ENCODE measurements at regions not wholly inside any gene's neighbourhood (a gene's known extent, or its start where the extent isn't known, plus 50 kb on each side); places are given as distances from the start of the nearest gene placed in this dataset.
"Not testable (repeated sequence)": the region's sequence is repeated elsewhere in the genome, so short reads cannot be mapped to it uniquely, and the experiment has no call there.

DNA sequence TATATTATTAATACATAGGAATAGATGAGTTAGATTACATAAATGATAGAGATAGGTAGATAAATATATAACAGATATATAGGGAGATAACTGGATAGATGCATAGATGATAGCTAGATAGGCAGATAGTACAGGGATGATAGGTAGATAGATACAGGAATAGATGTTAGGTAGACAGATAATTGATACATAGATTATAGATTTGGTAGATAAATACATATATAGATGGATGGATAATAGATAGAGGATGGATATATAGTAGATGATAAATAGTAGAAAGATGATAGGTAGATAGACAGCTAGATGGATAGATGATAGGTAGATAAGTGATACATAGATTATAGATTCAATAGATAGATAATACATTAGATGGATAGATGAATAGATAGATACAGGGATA is 283.6 kb downstream of the SHOX start:
- Histone ChIP-seq H3K9me3 (ENCODE audit: control insufficient read depth, low read length) (no peaks in the 10 kb centered on the region), H3K27ac (no peak overlapping the region), H3K27me3 (ENCODE audit: control insufficient read depth, insufficient read depth, low read length) (no peaks in the 10 kb centered on the region), H2AFZ (no peak overlapping the region), H3K4me1 (no peaks in the 10 kb centered on the region), H3K4me2 (ENCODE audit: low read length) (no peak overlapping the region), H3K4me3 (ENCODE audit: low read depth, low read length) (no peak overlapping the region), H3K79me2 (no peaks in the 10 kb centered on the region), H3K36me3 (ENCODE audit: control insufficient read depth, insufficient read depth, low read length) (no peaks in the 10 kb centered on the region), H3K9ac (no peak overlapping the region)
- TF ChIP-seq, protein P1, sequence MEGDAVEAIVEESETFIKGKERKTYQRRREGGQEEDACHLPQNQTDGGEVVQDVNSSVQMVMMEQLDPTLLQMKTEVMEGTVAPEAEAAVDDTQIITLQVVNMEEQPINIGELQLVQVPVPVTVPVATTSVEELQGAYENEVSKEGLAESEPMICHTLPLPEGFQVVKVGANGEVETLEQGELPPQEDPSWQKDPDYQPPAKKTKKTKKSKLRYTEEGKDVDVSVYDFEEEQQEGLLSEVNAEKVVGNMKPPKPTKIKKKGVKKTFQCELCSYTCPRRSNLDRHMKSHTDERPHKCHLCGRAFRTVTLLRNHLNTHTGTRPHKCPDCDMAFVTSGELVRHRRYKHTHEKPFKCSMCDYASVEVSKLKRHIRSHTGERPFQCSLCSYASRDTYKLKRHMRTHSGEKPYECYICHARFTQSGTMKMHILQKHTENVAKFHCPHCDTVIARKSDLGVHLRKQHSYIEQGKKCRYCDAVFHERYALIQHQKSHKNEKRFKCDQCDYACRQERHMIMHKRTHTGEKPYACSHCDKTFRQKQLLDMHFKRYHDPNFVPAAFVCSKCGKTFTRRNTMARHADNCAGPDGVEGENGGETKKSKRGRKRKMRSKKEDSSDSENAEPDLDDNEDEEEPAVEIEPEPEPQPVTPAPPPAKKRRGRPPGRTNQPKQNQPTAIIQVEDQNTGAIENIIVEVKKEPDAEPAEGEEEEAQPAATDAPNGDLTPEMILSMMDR (IDR thresholded peaks at IDR 0.05): no peak

DNA sequence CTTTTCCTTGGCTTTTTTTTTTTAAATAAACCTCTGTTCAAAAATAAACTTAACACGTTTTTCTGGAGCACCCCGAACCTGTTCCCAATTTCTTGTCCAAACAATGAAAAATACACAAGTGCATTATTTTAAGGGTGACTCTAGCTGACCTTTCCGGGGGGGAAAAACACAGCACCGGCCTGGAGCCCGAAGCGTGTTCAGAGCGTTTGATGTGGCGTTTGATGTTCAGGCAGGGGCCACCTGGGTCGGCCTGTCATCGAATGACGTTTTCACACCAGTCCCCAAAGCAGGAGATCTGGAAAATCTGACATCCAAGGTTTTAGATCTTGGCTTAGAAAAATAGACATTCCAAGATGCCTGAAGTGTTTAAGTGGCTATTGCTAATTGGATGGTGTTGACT is 282.1 kb downstream of the SHOX start:
- TF ChIP-seq, protein P1 (IDR thresholded peaks at IDR 0.05): no peak
- no peak overlapping the region for H3K9ac ChIP-seq
- H3K4me2 ChIP-seq (ENCODE audit: low read length): no peak overlapping the region
- H3K4me3 ChIP-seq (ENCODE audit: low read depth, low read length): no peak overlapping the region
- no peaks in the 10 kb centered on the region for H3K4me1 ChIP-seq
- H3K36me3 ChIP-seq (ENCODE audit: control insufficient read depth, insufficient read depth, low read length): no peaks in the 10 kb centered on the region
- H2AFZ ChIP-seq: no peak overlapping the region
- no peaks in the 10 kb centered on the region for H3K9me3 ChIP-seq (ENCODE audit: control insufficient read depth, low read length)
- no peak overlapping the region for H3K27ac ChIP-seq
- H3K27me3 ChIP-seq (ENCODE audit: control insufficient read depth, insufficient read depth, low read length): no peaks in the 10 kb centered on the region
- H3K79me2 ChIP-seq: no peaks in the 10 kb centered on the region

DNA sequence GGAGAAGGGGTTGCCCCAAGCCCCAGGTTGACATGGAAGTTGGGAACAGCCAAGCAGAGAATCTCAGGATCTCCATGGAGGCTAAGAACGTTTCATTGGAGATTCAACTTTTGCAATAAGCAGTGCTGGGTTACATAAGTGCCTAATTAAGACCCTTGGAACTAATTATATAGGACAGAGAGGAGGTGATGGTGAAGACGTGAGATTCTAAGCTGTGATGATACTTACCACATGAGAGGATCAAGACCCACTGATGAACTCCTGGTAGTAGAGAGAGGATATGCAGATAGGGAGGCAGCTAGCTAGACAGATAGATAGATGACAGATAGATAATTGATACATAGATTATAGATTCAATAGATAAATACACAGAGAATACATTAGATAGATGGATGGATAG is 278.5 kb downstream of the SHOX start:
- H3K4me2 ChIP-seq (ENCODE audit: low read length); H3K4me1 ChIP-seq; H3K36me3 ChIP-seq (ENCODE audit: control insufficient read depth, insufficient read depth, low read length); H3K27me3 ChIP-seq (ENCODE audit: control insufficient read depth, insufficient read depth, low read length); H2AFZ ChIP-seq; H3K9ac ChIP-seq; H3K27ac ChIP-seq; H3K9me3 ChIP-seq (ENCODE audit: control insufficient read depth, low read length); H3K4me3 ChIP-seq (ENCODE audit: low read depth, low read length); H3K79me2 ChIP-seq: not testable (repeated sequence)

DNA sequence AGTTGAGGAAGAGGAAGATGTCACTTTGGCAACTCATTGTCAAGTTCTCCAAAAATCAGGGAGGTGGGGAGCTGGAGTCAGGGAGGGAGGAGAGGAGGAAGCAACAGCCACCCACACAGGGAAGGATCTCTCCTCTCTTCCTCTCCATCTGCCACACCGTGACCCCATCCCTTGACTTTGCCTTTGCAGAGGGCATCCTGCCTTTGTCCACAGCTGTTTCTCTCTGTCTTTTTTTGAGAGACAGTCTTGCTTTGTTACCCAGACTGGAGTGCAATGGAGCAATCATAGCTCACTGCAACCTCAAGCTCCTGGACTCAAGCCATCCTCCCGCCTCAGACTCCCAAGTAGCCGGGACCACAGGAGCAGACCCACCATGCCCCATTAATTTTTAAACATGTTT is 276.0 kb downstream of the SHOX start:
- no peak overlapping the region for H3K4me2 ChIP-seq (ENCODE audit: low read length)
- no peak overlapping the region for H2AFZ ChIP-seq
- no peaks in the 10 kb centered on the region for H3K27me3 ChIP-seq (ENCODE audit: control insufficient read depth, insufficient read depth, low read length)
- TF ChIP-seq, protein P1 (IDR thresholded peaks at IDR 0.05): no peak
- H3K79me2 ChIP-seq: no peaks in the 10 kb centered on the region
- no peaks in the 10 kb centered on the region for H3K36me3 ChIP-seq (ENCODE audit: control insufficient read depth, insufficient read depth, low read length)
- no peak overlapping the region for H3K9ac ChIP-seq
- H3K4me1 ChIP-seq: no peaks in the 10 kb centered on the region
- H3K4me3 ChIP-seq (ENCODE audit: low read depth, low read length): no peak overlapping the region
- no peaks in the 10 kb centered on the region for H3K9me3 ChIP-seq (ENCODE audit: control insufficient read depth, low read length)
- no peak overlapping the region for H3K27ac ChIP-seq

DNA sequence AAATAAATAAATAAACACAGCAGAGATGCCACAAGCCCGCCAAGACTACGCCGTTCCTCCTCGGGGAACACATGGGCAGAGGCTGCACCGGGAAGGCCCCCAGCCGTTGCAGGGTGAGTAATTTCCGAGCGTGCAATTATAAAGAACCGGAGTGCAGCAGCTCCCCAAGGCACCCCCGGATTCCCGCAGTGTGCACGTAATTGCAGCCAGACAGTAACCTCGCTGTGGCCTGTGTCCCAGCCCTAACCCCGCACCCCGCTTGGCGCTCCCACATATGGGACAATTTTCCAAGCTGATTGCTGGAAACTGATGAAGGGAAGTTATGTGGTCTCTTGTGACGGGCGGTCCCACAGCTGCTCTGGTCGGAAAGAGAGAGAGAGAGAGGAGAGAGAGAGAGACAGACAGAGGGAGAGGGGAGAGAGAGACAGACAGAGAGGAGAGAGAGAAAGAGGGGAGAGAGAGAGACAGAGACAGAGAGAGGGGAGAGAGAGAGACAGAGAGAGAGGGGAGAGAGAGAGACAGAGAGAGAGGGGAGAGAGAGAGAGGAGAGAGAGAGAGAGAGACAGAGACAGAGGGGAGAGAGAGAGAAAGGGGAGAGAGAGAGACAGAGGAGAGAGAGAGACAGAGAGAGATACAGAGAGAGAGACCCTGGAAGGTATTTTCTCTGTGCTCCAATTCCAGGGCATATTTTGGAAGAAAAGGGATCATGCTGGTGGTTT is 275.4 kb downstream of the SHOX start:
- H3K27me3 ChIP-seq (ENCODE audit: control insufficient read depth, insufficient read depth, low read length): no peaks in the 10 kb centered on the region
- TF ChIP-seq, protein P1 (IDR thresholded peaks at IDR 0.05): no peak
- H3K4me2 ChIP-seq (ENCODE audit: low read length): no peak overlapping the region
- H3K9ac ChIP-seq: no peak overlapping the region
- H3K4me1 ChIP-seq: no peaks in the 10 kb centered on the region
- H3K79me2 ChIP-seq: no peaks in the 10 kb centered on the region
- H3K27ac ChIP-seq: no peak overlapping the region
- H2AFZ ChIP-seq: no peak overlapping the region
- H3K36me3 ChIP-seq (ENCODE audit: control insufficient read depth, insufficient read depth, low read length): no peaks in the 10 kb centered on the region
- no peak overlapping the region for H3K4me3 ChIP-seq (ENCODE audit: low read depth, low read length)
- no peaks in the 10 kb centered on the region for H3K9me3 ChIP-seq (ENCODE audit: control insufficient read depth, low read length)

Measured in parathyroid adenoma (tissue), 2 donors.